ENCODE measurements at regions not wholly inside any gene's neighbourhood (a gene's known extent, or its start where the extent isn't known, plus 50 kb on each side); places are given as distances from the start of the nearest gene placed in this dataset.
A peak's percentile ranks its signal among the peaks of the same experiment; 100 is the strongest.

DNA sequence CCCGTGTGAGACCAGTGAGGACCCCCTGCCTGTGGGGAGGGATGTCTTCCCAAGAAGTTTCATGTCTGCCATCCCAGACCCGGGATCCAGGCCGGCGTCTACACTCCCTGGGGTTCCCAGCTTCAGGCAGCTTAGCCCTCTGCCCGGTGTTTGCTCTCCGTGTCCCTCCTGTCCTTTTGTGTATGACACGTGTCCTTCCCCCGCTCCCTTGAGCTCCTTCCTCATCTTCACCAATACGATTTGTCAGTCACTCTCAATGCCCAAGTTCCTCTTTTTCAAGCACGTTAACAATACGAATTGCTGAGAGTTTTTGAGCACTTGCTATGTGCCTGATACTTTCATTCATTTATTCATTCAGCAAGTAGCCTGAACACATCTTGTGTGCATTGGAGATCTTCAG is 115.6 kb upstream of the PTPN1 start:
- peak; percentile 67 for DNase-seq

DNA sequence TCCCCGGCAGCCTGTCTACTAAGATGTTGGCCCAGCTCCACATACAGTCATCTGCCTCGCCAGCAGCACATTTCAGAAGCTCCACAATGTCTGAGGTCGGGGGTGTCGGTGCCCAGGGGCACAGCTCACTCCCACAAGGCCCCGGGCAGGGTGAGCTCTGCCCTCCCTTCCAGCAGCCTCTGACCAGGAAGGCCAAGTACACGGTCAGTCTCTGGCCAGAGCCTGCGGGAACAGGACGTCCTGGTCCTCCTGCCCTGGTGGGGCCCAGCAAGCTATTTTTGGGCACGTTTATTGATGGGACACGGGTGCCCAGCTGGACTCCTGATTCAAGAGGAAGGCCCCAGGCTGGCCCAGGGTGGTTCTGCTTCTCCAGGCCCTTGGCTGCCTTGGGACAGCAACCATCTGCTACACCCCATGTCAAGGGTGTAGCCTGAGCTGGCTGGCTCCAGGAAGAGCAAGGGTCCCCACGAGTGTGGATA is 114.9 kb upstream of the PTPN1 start:
- no peak for DNase-seq

DNA sequence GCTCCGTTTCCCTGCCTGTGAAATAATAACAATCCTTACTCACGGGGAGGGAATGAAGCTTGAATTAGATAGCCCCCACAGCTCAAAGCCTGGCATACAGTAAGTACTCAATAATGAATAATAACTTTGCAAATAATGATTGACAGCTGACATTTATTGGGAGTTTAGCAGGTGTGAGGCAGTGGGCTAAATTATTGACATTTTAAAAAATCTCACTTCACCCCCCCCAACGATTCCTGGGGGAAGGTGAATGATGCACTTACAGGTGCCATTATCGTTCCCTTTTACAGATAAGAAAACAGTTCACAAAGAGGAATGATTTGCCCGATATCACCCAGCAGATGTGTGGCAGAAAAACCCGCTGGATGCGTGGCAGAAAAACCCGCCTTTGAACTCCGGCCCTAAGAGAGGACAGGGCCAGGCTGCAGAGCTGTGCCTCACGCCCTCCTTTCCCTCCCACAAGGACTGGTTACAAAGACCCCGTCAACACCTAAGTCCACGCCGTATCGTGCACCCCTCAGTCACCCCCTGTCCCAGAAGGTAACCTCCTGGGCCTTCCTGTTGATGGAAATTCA is 114.2 kb upstream of the PTPN1 start:
- DNase-seq: no peak

DNA sequence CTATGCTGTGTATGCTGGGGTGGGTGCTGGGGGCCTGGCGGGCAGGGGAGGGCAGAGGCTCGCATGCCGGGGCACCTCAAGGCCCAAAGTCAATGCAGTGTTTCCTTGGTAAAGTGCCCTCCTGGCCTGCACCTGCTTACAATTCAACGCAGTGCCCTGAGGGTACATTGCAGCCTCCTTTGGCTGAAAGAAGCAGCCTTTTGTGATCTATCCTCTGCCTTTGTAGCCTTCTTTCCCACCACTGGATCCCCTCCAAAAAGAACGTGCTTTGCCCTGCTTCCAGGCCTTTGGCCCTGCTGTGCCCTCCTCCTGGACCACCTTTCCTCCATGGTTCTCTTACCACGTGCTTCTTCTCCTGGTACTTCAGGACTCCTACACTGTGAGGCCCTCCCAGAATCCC is 113.6 kb upstream of the PTPN1 start:
- DNase-seq: no peak

DNA sequence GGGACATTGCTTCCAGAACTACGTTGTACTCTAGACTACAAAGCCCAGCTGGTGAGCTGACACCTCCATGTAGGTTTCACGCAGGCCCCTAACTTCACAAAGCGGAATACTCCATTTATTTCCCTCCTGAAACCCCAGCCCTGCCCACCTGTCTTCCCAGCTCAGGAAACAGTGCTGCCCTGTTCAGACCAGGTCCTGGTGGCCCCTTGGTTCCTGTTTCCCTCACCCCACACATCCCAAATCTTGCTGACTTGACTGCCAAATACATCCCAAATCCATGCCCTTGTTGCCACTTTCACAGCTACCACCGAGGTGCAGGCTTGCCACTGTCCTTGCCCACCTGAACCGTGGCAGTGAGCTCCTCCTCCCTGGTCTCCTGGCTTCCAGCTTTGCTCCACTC is 113.1 kb upstream of the PTPN1 start:
- DNase-seq: no peak

DNA sequence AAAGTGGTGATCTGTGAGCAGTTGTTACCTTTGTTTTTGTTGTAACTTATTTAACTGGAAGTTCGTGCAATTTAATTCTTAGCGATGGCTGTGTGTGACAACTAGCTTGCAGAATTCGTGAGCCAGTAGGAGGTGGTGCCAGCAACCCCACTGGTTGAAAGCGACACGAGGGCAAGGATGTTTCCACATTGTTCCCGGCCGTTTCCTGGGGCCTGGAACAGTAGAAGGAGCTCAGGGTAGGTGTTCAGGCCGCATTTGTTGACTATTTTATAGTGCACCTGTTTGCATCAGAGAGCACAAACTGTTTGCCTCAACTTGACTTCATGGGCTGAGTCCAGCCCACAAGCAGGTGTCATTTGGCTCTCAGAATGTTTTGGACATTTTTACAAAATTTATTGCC is 112.1 kb upstream of the PTPN1 start:
- DNase-seq: no peak

DNA sequence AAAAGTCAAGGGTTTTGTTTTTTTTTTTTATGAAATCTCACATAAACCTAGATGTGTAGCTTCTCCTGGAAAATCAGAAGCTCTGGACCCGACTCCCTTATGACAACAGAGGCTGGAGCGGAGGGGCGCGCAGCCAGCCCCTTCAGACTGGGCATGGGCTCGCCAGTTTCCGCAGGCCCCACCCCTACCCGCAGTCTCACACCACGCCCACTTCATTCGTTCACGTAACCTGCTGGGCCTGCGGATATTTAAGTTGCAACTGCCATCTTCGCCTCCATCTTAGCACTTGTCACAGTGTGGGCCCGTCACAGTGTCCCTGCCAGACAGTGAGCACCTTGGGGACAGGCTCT is 111.7 kb upstream of the PTPN1 start:
- DNase-seq: no peak

DNA sequence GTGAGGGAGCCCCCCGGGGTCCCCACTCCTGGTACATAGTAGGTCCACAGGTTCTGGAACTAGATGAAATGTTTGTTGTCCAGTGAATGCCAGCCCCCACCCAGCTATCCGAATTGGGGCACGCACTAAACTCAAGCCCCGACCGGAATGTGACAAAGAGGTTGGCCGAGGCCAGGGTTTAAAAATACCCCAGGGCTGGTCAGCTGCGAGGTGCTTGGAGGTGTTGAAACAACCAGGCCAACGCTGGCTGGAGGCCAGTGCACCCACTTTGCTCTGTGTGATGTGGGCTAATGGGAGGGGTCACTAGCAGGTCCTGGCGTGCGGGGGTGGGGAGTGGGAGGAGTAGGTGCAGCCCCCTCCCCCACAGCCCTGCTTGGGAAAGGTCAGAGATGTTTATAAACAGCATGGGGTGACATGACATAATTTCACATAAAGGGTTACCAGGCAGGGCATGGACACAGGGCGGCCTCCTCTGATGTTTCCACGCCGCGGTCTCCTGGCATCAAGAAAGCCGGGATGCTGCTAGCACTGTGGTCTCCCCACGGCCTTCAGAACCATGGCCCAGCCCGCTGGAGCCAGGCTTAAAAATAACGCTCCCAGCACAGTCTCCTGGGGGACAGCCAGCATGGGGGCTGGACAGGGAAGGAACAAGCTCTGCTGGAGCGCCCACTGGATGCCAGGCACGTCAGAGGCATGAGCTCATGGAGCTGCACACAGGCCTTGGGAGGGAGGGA is 111.2 kb upstream of the PTPN1 start:
- no peak for DNase-seq

DNA sequence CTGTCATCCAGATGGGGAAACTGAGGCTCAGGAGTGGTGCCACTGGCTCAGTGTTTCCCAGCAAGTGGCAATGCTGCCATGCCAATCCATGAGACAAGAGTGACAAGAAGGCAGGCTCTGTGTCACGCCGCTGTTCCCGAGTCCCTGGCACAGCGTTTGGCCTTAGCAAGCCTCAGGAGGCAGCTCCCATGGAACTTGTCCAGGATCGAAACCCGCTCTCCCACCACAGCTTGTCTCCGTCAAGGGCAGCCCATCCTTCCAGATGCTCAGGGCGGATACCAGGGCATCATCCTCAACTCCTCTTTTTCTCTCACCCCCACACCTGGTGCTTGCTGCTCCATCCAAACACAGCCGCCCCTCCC is 110.6 kb upstream of the PTPN1 start:
- no peak for DNase-seq

DNA sequence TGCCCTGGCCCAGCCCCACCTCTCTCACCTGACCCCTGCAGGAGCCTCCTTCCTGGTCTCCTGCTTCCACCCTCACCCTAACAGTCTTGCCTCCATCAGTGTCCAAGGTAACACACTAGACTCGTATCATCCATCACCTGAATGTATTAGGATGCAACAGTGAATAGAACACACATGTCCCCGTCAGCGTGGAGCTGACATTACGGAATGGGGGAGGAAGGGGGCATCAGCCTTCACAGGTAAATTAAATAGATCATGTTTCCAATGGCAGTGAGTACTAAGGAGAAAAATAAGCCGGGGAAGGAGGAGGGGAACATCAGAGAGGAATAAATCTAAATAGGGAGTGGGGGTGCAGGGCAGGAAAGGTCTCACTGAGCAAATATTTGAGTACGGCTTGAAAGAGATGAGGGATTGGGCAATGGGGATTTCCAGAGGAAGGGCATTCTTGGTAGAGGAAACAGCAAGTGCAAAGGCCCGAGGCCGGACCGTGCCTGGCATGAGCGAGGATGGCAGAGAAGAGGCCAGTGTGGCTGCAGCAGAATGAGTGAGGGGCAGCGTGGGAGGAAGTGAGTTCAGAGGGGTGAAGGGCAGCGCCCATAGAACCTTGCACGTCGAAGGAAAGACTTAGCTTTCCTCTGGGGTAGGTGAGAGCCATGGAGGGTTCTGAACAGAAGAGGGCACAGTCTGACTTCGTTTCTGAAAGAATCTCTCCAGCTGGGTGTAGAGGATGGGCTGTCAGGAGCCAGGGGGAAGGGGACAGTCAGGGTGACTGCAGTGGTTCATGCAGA is 110.1 kb upstream of the PTPN1 start:
- no peak for DNase-seq

DNA sequence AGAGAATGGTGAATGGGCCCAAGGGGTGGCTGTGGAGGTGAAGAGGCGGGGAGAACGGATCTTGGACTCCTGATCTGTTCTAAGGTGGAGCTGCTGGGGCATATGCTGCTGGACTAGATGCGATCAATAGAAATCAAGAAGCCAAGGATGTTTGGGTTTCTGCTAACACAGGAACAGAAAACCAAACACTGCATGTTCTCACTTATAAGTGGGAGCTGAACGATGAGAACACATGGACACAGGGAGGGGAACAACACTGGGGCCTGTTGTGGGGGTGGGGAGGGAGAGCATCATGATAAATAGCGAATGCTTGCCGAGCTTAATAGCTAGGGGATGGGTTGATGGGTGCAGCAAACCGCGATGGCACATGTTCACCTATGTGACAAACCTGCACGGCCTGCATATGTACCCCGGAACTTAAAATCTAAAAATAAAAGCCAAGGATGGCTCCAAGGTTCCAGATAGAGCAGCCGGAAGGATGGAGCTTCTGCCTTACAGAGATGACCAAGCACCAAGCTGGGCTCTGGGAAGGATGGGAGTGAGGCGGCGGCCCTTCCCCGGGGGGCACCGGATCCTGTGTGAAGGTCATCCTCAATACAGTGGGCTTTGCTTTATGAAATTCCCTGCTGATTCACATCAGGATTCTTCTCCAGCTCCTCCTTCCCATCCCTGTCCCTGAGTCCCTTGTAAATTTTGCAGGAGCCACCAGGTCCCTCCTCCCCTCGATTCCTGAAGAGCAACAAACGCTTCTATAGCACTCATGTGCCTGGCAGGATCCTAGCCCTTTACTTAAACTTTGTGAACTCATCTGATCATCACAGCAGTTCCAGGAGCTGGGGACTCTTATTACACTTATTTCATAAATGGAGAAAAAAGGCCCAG is 109.2 kb upstream of the PTPN1 start:
- DNase-seq: no peak

DNA sequence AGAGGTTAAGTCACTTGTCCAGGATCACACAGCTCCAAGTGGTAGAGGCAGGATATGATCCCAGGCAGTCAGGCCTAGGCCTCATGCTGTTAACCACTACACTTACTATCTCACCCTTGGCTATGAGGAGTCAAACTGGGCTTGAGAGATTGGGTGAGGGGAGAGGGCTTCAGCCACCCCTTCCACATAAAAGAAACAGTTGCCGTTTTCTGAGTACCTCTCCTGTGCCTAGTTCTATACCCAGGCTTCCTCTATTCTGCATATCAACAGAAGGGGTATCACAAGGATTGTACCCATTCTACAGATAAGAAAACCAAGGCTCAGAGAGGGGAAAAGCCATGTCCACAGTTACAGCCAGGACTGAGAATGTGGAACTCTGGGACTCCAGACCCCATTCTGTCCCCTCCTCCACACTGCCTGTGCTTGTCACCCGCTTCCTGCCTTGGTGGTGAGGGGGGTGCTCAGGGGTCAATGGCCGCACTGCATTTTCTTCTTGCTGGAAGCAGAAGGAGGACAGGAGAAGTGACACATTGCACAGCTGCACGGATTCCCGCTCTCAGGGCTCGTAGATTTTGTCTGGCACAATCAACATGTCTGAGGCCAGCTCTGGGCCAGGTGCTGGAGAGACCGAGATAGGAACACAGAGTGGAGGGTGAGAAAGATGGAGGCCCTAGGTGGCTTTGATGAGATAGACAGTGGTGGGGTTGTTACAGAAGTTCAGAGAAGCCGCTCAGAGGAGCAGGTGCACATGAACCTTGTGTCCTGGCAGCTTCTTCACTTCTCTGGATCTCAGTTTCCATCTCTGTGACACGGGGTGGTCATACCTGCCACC is 108.4 kb upstream of the PTPN1 start:
- no peak for DNase-seq

DNA sequence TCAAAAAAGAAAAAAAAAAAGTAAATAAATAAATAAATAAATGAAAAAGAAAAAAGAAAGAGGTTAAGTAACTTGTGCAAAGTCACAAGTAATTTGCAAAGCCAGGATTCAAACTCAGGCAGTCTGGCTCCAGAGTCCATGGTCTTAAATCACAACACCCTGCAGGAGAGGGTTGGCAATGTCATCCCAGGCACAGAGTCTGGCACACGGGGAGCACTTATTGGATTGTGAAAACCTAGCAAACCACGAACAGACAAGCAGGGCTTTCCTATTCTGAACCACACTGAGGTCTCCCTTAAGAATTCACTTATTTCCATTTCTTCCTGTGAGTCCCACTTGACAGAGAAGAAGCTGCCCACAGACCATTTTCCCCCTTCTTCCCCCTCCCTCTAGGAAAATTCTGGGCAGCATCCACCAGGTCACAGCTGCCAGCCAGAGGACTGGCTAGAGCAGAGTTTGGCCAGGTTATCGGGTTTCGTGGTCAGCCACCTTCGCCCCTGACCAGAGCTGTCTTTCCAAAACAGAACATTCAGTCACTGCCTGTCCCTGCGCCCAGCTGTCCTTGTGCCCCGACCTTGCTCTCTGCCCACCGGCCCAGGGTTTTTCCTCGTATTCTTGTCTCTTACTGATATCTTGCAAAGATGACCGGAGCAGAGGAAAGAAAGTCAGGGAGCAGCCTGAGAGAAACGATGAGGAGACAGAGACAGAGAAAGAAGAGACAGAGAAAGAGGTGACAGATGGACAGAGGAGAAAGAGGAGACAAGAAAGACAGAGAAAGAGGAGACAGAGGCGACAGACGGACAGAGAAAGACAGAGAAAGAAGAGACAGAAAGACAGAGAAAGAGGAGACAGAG is 106.4 kb upstream of the PTPN1 start:
- no peak for DNase-seq

DNA sequence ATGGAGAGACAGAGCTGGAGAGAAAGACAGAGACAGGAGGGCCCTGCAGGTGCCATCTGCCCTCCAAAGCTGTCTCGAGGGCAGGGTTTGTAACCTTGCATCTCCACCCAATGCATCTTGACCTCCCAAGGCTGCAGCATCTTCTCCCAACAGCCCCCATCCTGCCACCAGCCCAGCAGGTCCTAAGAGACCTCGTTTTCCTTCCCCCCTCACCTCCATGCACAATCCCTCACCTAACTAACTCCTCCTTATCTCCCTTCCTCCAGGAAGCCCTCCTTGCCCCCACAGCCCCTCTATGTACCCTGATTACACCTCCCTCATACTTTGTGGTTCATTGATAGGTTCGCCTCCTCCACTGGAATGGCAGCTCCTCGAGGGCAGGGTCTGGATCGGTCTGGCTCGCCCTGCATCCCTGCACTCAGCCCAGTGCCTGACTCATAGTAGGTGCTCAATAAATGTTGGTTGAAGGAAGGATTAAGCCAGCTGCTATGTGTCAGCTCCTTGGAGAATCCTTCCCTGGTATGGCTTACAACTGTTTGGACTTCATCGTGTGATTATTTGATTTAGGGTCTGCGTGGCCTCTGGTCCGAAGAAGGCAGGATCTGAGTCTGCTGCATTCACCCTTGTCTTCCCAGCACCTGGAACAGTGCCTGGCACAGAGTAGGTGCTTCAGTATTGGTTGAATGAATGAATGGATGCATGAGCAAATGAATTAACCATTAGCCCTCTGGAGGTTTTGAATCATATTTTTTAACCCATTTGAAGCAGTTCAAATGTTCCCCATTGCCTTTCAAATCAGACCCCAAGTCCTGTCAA is 105.6 kb upstream of the PTPN1 start:
- no peak for DNase-seq

DNA sequence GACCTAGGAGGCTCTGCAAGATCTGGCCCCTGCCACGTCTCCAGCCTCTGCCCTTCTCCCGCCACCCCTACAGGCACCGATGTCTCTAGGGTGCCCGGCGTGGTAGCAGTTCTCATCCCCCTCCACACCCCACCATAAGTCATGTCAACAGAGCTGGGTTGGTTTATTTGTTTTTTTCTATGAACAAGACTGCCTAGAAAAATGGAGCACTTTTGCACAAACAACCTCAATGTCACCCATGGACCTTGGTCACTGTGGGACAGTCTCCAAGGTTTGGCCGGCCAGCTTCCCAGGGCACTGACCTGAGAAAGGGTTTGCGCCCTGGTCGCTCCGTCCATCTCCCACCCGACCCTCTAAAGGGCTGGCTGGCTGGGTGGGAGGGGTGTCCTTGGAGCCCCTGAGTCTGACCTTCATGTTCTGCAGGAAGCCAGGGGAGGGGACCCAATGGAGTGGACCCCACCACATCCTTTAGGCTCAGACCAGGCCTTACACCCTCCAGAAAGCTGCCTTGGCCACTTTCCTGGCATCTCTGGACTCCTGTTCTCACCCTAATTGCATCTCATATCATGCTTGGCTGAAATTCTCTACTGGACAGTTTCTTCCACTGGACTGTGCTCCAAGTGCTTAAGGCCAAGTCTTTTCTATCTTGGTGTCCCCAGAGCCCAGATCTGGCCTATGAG is 104.8 kb upstream of the PTPN1 start:
- DNase-seq: no peak

DNA sequence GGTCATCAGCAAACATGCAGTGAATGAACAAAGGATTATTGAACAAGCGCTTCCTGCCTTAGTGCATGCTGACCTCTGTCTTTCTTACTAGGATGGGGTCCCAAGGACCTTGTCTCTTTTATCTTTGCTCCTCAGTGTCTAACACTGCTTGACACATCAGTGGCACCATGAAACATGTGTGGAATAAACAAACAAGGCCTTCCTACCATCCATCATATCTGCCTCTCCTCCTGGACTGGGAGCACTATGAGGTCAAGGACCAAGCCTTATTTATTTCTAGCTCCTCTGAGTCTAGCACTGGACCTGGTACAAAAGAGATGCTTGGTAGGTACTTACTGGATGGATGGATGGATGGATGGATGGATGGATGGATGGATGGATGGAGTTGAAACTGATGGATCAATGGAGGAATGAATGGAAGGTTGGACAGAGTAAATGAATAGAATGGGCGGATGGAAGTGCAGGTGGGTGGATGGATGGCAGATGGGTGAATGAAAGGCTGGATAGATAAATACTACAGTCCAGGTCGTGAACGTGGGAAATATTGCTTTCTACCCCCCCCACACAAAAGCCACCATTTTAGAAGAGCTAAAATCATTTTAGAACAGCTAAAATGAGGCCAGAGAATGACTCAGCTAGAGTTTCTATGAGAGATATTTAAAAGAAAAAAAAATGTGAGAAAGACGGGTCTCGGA is 104.1 kb upstream of the PTPN1 start:
- DNase-seq: no peak

DNA sequence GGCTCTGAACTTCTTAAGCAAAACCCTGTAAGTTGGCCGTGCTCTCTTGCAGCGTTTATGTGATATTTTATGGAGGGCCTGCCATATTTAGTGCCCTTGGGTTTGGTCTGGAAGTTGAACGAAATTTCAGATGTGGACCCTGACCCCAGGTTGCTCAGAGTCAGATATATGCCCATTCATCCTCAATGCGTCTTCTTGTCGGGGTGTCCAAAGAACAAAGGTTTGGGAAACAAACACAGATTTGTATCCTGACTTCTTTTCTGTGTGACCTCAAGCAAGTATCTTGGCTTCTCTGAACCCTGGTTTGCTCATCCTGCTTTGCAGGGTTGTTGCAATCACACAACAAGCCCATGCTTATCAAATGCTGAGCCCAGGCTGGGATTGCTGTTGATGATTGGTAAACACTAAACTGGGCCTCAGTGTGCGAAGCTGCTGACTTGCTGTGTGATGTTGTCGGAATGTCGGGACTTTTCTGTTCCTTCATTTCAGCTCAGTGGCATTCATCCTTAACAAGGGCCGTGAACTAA is 103.5 kb upstream of the PTPN1 start:
- DNase-seq: no peak

DNA sequence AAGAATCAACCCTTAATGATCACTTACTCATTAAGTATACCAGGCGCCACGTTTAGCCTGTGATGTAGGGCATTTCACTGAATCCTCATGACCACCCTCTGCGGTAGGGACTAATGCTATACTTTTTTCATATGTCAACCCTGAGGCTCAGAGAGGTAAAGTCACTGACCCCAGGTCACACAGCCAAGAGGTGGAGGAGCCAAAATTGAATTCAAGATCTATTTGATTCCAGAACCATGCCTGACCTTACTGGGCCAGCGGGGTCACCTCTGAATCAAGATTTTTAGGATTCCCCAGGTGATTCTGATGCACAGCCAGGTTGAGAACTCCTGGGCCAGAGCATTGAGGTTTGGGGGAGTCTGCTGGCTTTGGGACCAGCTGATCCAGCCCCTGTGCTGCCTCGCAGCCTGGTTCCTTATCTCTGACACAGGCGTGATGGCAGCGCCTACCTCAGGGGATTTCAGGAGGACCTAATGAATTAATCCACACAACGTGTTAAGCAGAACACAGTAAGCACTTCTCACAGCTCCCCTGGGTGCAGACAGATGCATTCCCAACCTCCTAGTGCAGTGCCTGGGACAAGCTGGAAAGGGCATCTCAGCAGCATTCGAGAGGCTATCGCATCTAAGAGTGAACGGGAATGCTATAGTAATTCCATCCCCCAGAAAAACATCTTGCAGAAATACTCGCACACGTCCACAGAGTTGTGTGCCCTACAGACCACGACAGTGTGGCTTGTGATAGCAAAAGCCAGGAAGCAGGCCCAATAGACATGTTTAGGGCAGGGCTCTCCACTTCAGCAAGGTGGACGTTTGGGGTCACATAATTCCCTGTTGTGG is 101.4 kb upstream of the PTPN1 start:
- no peak for DNase-seq

All from GDM1 (cell line).